PC-9 (cell line): ENCODE measurements at regions not wholly inside any gene's neighbourhood (a gene's known extent, or its start where the extent isn't known, plus 50 kb on each side); places are given as distances from the start of the nearest gene placed in this dataset.

Experiments used
- BruUV-seq: library from RNA; stranded (reverse); fragments of 400-500 nt; replicated peaks from 2 replicates; lab custom pipeline; 2021; lab: Mats Ljungman, UMichigan
- CTCF ChIA-PET: fragments of 300-600 bp; sonication (Branson Sonifier 250); formaldehyde crosslinking; loops from one replicate; lab custom pipeline; 2022; ENCODE audit warnings: antibody characterized with exemption; lab: Charles Lee
- POLR2A ChIA-PET: fragments of 300-600 bp; sonication (Branson Sonifier 250); formaldehyde crosslinking; loops from one replicate; lab custom pipeline; 2022; ENCODE audit warnings: antibody characterized with exemption; ENCODE audit not compliant: unreplicated experiment; lab: Charles Lee
- DNase-seq, 2 experiments: peaks; one replicate each; pipeline versions ENCODE4 v3.0.0 to v3.0.0-alpha.2; 2015 to 2022; ENCODE audit warnings: mixed read lengths in 1 of 2
- H2AFZ ChIP-seq: fragments of 200-600 bp; sonication (generic); 2 replicates; pipeline ENCODE4 v1.8.1; 2017; ENCODE audit warnings: antibody characterized with exemption
- H3F3A ChIP-seq: fragments of 200-600 bp; sonication (generic); 2 replicates; pipeline ENCODE4 v1.8.1; 2017; ENCODE audit warnings: antibody characterized with exemption, mild to moderate bottlenecking, low read depth; ENCODE audit not compliant: insufficient read depth
- H3K27ac ChIP-seq: fragments of 200-600 bp; sonication (generic); 2 replicates; pipeline ENCODE4 v1.6.1; 2016; ENCODE audit warnings: mixed run types
- H3K27me3 ChIP-seq: fragments of 200-600 bp; sonication (generic); 2 replicates; pipeline ENCODE4 v1.6.1; 2016; ENCODE audit warnings: low read depth, mixed run types; ENCODE audit not compliant: insufficient read depth
- H3K36me3 ChIP-seq: fragments of 200-600 bp; sonication (generic); 2 replicates; pipeline ENCODE4 v1.6.1; 2016; ENCODE audit warnings: low read depth, mixed run types
- H3K4me1 ChIP-seq: fragments of 200-600 bp; sonication (generic); replicated peaks from 2 replicates; pipeline ENCODE4 v1.6.1; 2016; ENCODE audit warnings: mixed run types; ENCODE audit not compliant: insufficient read depth
- H3K4me2 ChIP-seq: fragments of 200-600 bp; sonication (generic); 2 replicates; pipeline ENCODE4 v1.6.1; 2017; ENCODE audit warnings: mixed run types
- H3K4me3 ChIP-seq: fragments of 200-600 bp; sonication (generic); 2 replicates; pipeline ENCODE4 v1.6.1; 2016; ENCODE audit warnings: mixed run types
- H3K79me2 ChIP-seq: fragments of 200-600 bp; sonication (generic); 2 replicates; pipeline ENCODE4 v1.6.1; 2017; ENCODE audit warnings: low read depth, mixed run types
- H3K9me2 ChIP-seq: fragments of 200-600 bp; sonication (generic); 2 replicates; pipeline ENCODE4 v1.8.1; 2017; ENCODE audit warnings: mild to moderate bottlenecking; ENCODE audit not compliant: insufficient read depth
- H3K9me3 ChIP-seq: fragments of 200-600 bp; sonication (generic); 2 replicates; pipeline ENCODE4 v1.8.1; 2016; ENCODE audit warnings: low read depth; ENCODE audit not compliant: insufficient read depth
- H4K20me1 ChIP-seq: fragments of 200-600 bp; sonication (generic); 2 replicates; pipeline ENCODE4 v1.8.1; 2017; ENCODE audit not compliant: insufficient read depth
- CTCF ChIP-seq: fragments of 200-600 bp; sonication (generic); conservative IDR thresholded peaks from 2 replicates; pipeline ENCODE4 v1.6.1; 2017; ENCODE audit warnings: mixed run types, antibody characterized with exemption, mild to moderate bottlenecking, moderate library complexity
- EZH2 ChIP-seq: fragments of 200-600 bp; sonication (generic); IDR thresholded peaks from 2 replicates; pipeline ENCODE4 v1.8.0; 2017; ENCODE audit warnings: antibody characterized with exemption, low read depth
- intact Hi-C: fragments of 100-400 bp; cut with micrococcal nuclease; formaldehyde crosslinking; loops from one replicate; pipeline ENCODE4 v1.10.0; 2022; ENCODE audit not compliant: unreplicated experiment

GRCh38 chr21:20259031-20259867, 739.0 kb upstream of the NCAM2 start:
- H3K79me2 ChIP-seq: no peaks in the 10 kb centered on the region
- H3K9me2 ChIP-seq: no peaks in the 10 kb centered on the region
- ChIA-PET POLR2A (no interaction called here), CTCF (no interaction called here)
- H3F3A ChIP-seq: no peaks in the 10 kb centered on the region
- no peaks in the 10 kb centered on the region for H4K20me1 ChIP-seq
- H3K36me3 ChIP-seq: no peaks in the 10 kb centered on the region
- H3K4me2 ChIP-seq: no peak overlapping the region
- intact Hi-C loops: no loop called here
- DNase-seq: no peak
- H3K4me3 ChIP-seq: no peak overlapping the region
- H3K27ac ChIP-seq: no peak overlapping the region
- no peak overlapping the region for H2AFZ ChIP-seq
- H3K4me1 ChIP-seq: no peaks in the 10 kb centered on the region
- BruUV-seq: no TSS peak
- H3K9me3 ChIP-seq: no peaks in the 10 kb centered on the region
- no peak for TF ChIP-seq CTCF
- no peak for TF ChIP-seq EZH2
- H3K27me3 ChIP-seq: no peaks in the 10 kb centered on the region

- H3K36me3 ChIP-seq: no peaks in the 10 kb centered on the region
- H3K9me2 ChIP-seq: no peaks in the 10 kb centered on the region
- no peaks in the 10 kb centered on the region for H3F3A ChIP-seq
- H3K27ac ChIP-seq: no peak overlapping the region
- DNase-seq: no peak
- H4K20me1 ChIP-seq: no peaks in the 10 kb centered on the region
- no peak overlapping the region for H3K4me3 ChIP-seq
- H3K9me3 ChIP-seq: no peaks in the 10 kb centered on the region
- ChIA-PET POLR2A (no interaction called here), CTCF (no interaction called here)
- H3K4me2 ChIP-seq: no peak overlapping the region
- no peak for TF ChIP-seq CTCF
- TF ChIP-seq EZH2: no peak
- intact Hi-C loops: no loop called here
- BruUV-seq: no TSS peak
- no peaks in the 10 kb centered on the region for H3K27me3 ChIP-seq
- 0 out of 2 replicates have a peak overlapping the region, but pooled peaks have one; percentile 13 for H2AFZ ChIP-seq
- no peaks in the 10 kb centered on the region for H3K4me1 ChIP-seq
- H3K79me2 ChIP-seq: no peaks in the 10 kb centered on the region
These were observed 738.1 kb upstream of the NCAM2 start for GRCh38 chr21:20260124-20260523.

- no peaks in the 10 kb centered on the region for H3F3A ChIP-seq
- no peak for DNase-seq
- no peaks in the 10 kb centered on the region for H3K27me3 ChIP-seq
- no peaks in the 10 kb centered on the region for H3K36me3 ChIP-seq
- intact Hi-C loops: no loop called here
- H3K4me3 ChIP-seq: no peak overlapping the region
- H4K20me1 ChIP-seq: no peaks in the 10 kb centered on the region
- no peak overlapping the region for H3K4me2 ChIP-seq
- no peaks in the 10 kb centered on the region for H3K9me2 ChIP-seq
- H3K79me2 ChIP-seq: no peaks in the 10 kb centered on the region
- H3K4me1 ChIP-seq: no peaks in the 10 kb centered on the region
- TF ChIP-seq CTCF (no peak), EZH2 (no peak)
- CTCF ChIA-PET: no interaction called here
- H2AFZ ChIP-seq: no peak overlapping the region
- no peak overlapping the region for H3K27ac ChIP-seq
- POLR2A ChIA-PET: no interaction called here
- no peaks in the 10 kb centered on the region for H3K9me3 ChIP-seq
- no TSS peak for BruUV-seq
These were observed 736.8 kb upstream of the NCAM2 start for GRCh38 chr21:20261364-20261763.
